CD4-positive, alpha-beta T cell treated with Interferon alpha-2 for 1 hour (primary cell): ENCODE measurements at regions not wholly inside any gene's neighbourhood (a gene's known extent, or its start where the extent isn't known, plus 50 kb on each side); places are given as distances from the start of the nearest gene placed in this dataset.
"Not testable (repeated sequence)": the region's sequence is repeated elsewhere in the genome, so short reads cannot be mapped to it uniquely, and the experiment has no call there.

Experiments
- DNase-seq, 2 donors: peaks; one replicate each; pipeline ENCODE4 v3.0.0-alpha.2; 2020 to 2022

GRCh38 chr4:180219080-180219479 is 2024.1 kb upstream of the TENM3 start:
- DNase-seq = no peak

- no peak for DNase-seq
These were observed 2017.2 kb upstream of the TENM3 start for GRCh38 chr4:180225977-180226376.

GRCh38 chr4:180234730-180235129 is 2008.5 kb upstream of the TENM3 start:
- no peak for DNase-seq

GRCh38 chr4:180240670-180241069 is 2002.5 kb upstream of the TENM3 start:
- DNase-seq = no peak

- no peak for DNase-seq
These were observed 1989.8 kb upstream of the TENM3 start for GRCh38 chr4:180253419-180253818.

GRCh38 chr4:180261346-180261745 is 1981.9 kb upstream of the TENM3 start:
- no peak for DNase-seq

GRCh38 chr4:180280076-180280475 is 1963.1 kb upstream of the TENM3 start:
- DNase-seq = no peak

- DNase-seq = no peak
These were observed 1962.4 kb upstream of the TENM3 start for GRCh38 chr4:180280726-180281297.

GRCh38 chr4:180281724-180282123 is 1961.5 kb upstream of the TENM3 start:
- no peak for DNase-seq

GRCh38 chr4:180284267-180284666 is 1958.9 kb upstream of the TENM3 start:
- DNase-seq = no peak

- DNase-seq = no peak
These were observed 1957.4 kb upstream of the TENM3 start for GRCh38 chr4:180285796-180286195.

GRCh38 chr4:180292339-180292738 is 1950.9 kb upstream of the TENM3 start:
- DNase-seq = no peak

GRCh38 chr4:180296036-180296599 is 1947.1 kb upstream of the TENM3 start:
- no peak for DNase-seq

- DNase-seq = no peak
These were observed 1938.9 kb upstream of the TENM3 start for GRCh38 chr4:180304321-180304720.

- no peak for DNase-seq
These were observed 1932.6 kb upstream of the TENM3 start for GRCh38 chr4:180310616-180311015.

- DNase-seq = no peak
These were observed 1928.2 kb upstream of the TENM3 start for GRCh38 chr4:180314972-180315371.

- no peak for DNase-seq
These were observed 1912.7 kb upstream of the TENM3 start for GRCh38 chr4:180330521-180330920.

- DNase-seq = no peak
These were observed 1910.0 kb upstream of the TENM3 start for GRCh38 chr4:180333162-180333561.

- no peak for DNase-seq
These were observed 1907.6 kb upstream of the TENM3 start for GRCh38 chr4:180335566-180335965.

- DNase-seq = no peak
These were observed 1906.6 kb upstream of the TENM3 start for GRCh38 chr4:180336494-180337090.

GRCh38 chr4:180341926-180342325 is 1901.3 kb upstream of the TENM3 start:
- DNase-seq = no peak

- no peak for DNase-seq
These were observed 1892.3 kb upstream of the TENM3 start for GRCh38 chr4:180350901-180351300.

- no peak for DNase-seq
These were observed 1886.4 kb upstream of the TENM3 start for GRCh38 chr4:180356766-180357165.

GRCh38 chr4:180360113-180360512 is 1883.1 kb upstream of the TENM3 start:
- not testable (repeated sequence) for DNase-seq

- no peak for DNase-seq
These were observed 1879.4 kb upstream of the TENM3 start for GRCh38 chr4:180363815-180364214.
